ENCODE measurements at regions not wholly inside any gene's neighbourhood (a gene's known extent, or its start where the extent isn't known, plus 50 kb on each side); places are given as distances from the start of the nearest gene placed in this dataset.

- Histone ChIP-seq H3K27ac (no peak overlapping the region), H3K4me3 (no peak overlapping the region), H3K4me1 (no peaks in the 10 kb centered on the region), H3K27me3 (no peaks in the 10 kb centered on the region), H3K36me3 (no peaks in the 10 kb centered on the region), H3K9me3 (no peaks in the 10 kb centered on the region)
- in situ Hi-C loops (cut with MboI; ENCODE audit: low sequenced_read_pairs in 4 of 4), result no loop called here
- ATAC-seq, result no peak
- intact Hi-C loops (cut with DNase I; ENCODE audit: low total_unique reads), result no loop called here
- no peak for DNase-seq
- no peak for TF ChIP-seq CTCF (IDR thresholded peaks at IDR 0.05 in 4 of 5, conservative IDR thresholded peaks at IDR 0.05 in 1 of 5)
- TF ChIP-seq POLR2A (IDR thresholded peaks at IDR 0.05), result no peak
These were observed 88.5 kb upstream of the ANO4 start for GRCh38 chr12:100706033-100706432.

DNA sequence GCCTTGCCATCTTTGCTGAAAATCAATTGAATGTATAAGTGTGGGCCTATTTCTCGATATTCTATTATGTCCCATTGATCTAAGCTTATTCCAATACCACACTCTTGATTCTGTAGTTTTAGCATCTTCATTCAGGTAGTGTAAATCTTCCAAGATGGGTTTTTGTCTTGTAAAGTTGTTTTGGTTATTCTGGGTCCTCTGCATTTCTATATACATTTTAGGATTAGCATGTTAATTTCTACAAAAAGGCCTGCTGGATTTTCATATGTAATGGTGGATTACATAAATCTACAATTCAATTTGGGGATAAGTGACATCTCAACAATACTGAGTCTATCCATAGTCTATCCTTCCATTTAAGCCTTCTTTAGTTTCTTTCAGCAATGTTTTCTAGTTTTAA lies 86.0 kb upstream of the ANO4 start:
- Histone ChIP-seq H3K4me3 (no peak overlapping the region), H3K27ac (no peak overlapping the region), H3K9me3 (no peaks in the 10 kb centered on the region), H3K36me3 (no peaks in the 10 kb centered on the region), H3K27me3 (no peaks in the 10 kb centered on the region), H3K4me1 (no peaks in the 10 kb centered on the region)
- no peak for DNase-seq
- ATAC-seq, result no peak
- intact Hi-C loops (cut with DNase I; ENCODE audit: low total_unique reads) (no loop called here), in situ Hi-C loops (cut with MboI; ENCODE audit: low sequenced_read_pairs in 4 of 4) (no loop called here)
- TF ChIP-seq CTCF (IDR thresholded peaks at IDR 0.05 in 4 of 5, conservative IDR thresholded peaks at IDR 0.05 in 1 of 5), result no peak
- no peak for TF ChIP-seq POLR2A (IDR thresholded peaks at IDR 0.05)

DNA sequence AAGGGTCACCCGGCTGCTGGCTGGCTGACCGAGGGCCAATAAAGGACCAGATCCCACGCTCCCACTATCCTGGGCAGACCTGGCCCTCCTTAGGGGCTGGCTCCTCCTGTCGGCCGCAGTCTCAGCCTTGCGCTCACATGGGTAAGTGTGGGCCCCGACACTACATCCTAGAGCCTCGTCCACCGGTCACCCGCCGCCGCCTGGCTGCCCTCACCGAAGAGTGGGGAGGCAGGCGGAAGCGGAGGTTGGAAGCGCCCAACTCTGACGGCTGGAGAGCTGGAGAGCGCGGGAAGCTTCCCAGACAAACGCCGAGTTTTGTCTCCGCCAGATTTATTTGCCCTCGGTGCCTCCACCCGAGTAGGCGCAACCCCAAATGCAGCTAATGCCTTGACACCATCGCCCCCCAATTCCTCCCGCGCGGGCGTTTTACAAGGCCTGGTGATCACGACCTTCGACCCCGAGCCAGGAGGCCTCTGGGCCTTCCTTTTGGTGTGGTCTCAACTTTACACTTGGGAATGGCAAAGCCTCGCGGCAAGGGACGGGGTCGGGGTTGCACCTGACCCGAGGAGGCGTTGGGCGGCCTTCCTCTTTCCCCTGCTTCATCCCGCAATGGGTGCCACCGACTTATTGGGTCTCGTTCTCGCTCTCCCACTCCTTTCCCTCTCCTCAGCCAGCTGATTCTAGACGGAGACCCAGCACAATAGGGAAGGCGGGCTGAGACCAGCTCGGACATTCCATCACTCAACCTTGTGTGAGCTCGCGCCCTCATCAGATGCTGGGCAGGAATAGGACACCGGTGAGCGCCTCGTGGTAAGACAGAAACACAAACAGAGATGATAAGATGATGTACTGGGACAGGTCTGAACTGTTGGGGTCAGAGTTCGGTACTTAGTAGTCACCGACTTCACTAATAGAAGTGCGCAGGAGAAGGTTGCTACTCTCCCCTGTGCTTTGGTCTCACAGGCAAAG lies 78.3 kb upstream of the ANO4 start:
- ATAC-seq (no peak), DNase-seq (no peak)
- Histone ChIP-seq H3K27ac (no peak overlapping the region), H3K4me1 (no peaks in the 10 kb centered on the region), H3K36me3 (no peaks in the 10 kb centered on the region), H3K27me3 (peaks cover 0 to 16% (median 10%) of the 10 kb centered on the region in 3 donors), H3K4me3 (no peak overlapping the region), H3K9me3 (no peaks in the 10 kb centered on the region)
- in situ Hi-C loops (cut with MboI; ENCODE audit: low sequenced_read_pairs in 4 of 4) (no loop called here), intact Hi-C loops (cut with DNase I; ENCODE audit: low total_unique reads) (no loop called here)
- TF ChIP-seq POLR2A (IDR thresholded peaks at IDR 0.05), result no peak

- H3K4me1 ChIP-seq, result no peaks in the 10 kb centered on the region
- no peaks in the 10 kb centered on the region for H3K36me3 ChIP-seq
- in situ Hi-C loops (cut with MboI; ENCODE audit: low sequenced_read_pairs in 4 of 4) (no loop called here), intact Hi-C loops (cut with DNase I; ENCODE audit: low total_unique reads) (no loop called here)
- DNase-seq (no peak), ATAC-seq (no peak)
- no peak overlapping the region for H3K27ac ChIP-seq
- H3K9me3 ChIP-seq, result no peaks in the 10 kb centered on the region
- TF ChIP-seq CTCF (IDR thresholded peaks at IDR 0.05 in 4 of 5, conservative IDR thresholded peaks at IDR 0.05 in 1 of 5) (no peak), POLR2A (IDR thresholded peaks at IDR 0.05) (no peak)
- H3K27me3 ChIP-seq, result peaks cover 0 to 16% (median 10%) of the 10 kb centered on the region in 3 donors
- H3K4me3 ChIP-seq, result peak overlapping the region in 1 of 4 donors; percentile 14
These were observed 77.4 kb upstream of the ANO4 start for GRCh38 chr12:100716945-100717732.

DNA sequence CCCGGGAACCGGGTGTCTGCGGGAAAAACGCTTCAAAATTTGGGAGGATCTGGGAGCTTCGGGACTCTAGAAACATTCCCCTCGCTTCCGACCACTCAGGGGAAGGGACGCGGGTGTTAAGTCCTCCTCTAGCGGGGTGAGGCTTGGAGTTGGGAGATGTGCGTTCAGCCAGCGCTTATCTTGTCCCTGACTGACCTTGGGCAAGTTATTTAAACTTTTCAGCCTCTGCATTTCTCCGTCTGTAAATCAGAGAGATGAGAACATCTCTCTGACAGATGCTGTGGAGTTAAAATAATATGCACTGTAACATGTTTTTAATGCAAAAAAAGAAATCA lies 76.9 kb upstream of the ANO4 start:
- ATAC-seq (no peak), DNase-seq (no peak)
- H3K36me3 ChIP-seq, result no peaks in the 10 kb centered on the region
- H3K27me3 ChIP-seq, result peaks cover 0 to 16% (median 10%) of the 10 kb centered on the region in 3 donors
- H3K27ac ChIP-seq, result no peak overlapping the region
- H3K4me3 ChIP-seq, result peak overlapping the region in 1 of 4 donors; percentile 14
- TF ChIP-seq CTCF (IDR thresholded peaks at IDR 0.05 in 4 of 5, conservative IDR thresholded peaks at IDR 0.05 in 1 of 5) (no peak), POLR2A (IDR thresholded peaks at IDR 0.05) (no peak)
- H3K4me1 ChIP-seq, result no peaks in the 10 kb centered on the region
- no peaks in the 10 kb centered on the region for H3K9me3 ChIP-seq
- in situ Hi-C loops (cut with MboI; ENCODE audit: low sequenced_read_pairs in 4 of 4), result no loop called here
- intact Hi-C loops (cut with DNase I; ENCODE audit: low total_unique reads), result no loop called here

Data from gastrocnemius medialis (tissue), 4 donors.